IPS DF 6.9 (cell line): ENCODE measurements at regions not wholly inside any gene's neighbourhood (a gene's known extent, or its start where the extent isn't known, plus 50 kb on each side); places are given as distances from the start of the nearest gene placed in this dataset.

Experiments used
- DNase-seq: peaks from one replicate; pipeline ENCODE4 v3.0.0-alpha.2; 2013; ENCODE audit warnings: low read depth, low spot score
- H3K27ac ChIP-seq: one replicate; pipeline ENCODE4 v1.5.1; 2013; ENCODE audit warnings: low read length, control low read depth
- H3K27me3 ChIP-seq: 2 replicates; pipeline ENCODE4 v1.6.1; 2013; ENCODE audit warnings: mild to moderate bottlenecking, low read length; ENCODE audit not compliant: control insufficient read depth, insufficient read depth
- H3K36me3 ChIP-seq: 2 replicates; pipeline ENCODE4 v1.6.1; 2013; ENCODE audit warnings: low read length; ENCODE audit not compliant: control insufficient read depth, insufficient read depth
- H3K4me1 ChIP-seq: 2 replicates; pipeline ENCODE4 v1.6.1; 2013; ENCODE audit warnings: low read length; ENCODE audit not compliant: control insufficient read depth, insufficient read depth
- H3K4me3 ChIP-seq: 2 replicates; pipeline ENCODE4 v1.5.1; 2013; ENCODE audit warnings: mild to moderate bottlenecking, low read length
- H3K9me3 ChIP-seq: 2 replicates; pipeline ENCODE4 v1.6.1; 2013; ENCODE audit warnings: low read length, inconsistent platforms; ENCODE audit not compliant: control insufficient read depth, insufficient read depth
- WGBS: extraction: QIAGEN DNeasy Blood & Tissue Kit; methylation state at CpG from one replicate; pipeline ENCODE4 v1.1.7; 2013; ENCODE audit warnings: mixed read lengths, missing lambda C conversion rate; ENCODE audit not compliant: insufficient read length, insufficient coverage; 5-methylcytosine and 5-hydroxymethylcytosine counted together

DNA sequence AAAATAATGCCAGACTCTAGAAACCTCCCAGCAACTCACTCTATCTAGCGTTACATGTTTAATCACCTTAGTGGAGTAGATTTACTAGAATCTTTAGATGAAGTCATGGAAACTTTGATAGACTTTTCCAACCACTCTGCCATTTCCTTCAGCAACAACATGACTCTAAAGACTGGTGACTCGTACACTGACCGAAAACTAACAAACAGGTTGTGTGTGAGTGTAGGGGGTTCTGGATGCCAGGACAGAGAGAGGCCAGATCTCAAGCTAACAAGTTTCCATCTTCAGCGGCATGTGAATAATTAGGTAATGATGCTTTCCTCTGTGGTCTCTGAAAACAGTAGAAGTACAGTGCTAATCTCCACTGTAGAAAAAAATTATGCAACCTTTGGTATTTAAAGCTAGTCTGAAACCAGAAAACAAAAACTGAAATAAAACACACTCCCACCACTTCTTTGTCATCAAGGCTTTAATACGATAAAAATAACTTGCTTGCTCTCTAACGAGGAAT lies 286.4 kb downstream of the PRDM5 start:
- no peak overlapping the region for H3K4me3 ChIP-seq
- no peak for DNase-seq
- no peaks in the 10 kb centered on the region for H3K4me1 ChIP-seq
- no peaks in the 10 kb centered on the region for H3K27me3 ChIP-seq
- H3K36me3 ChIP-seq: no peaks in the 10 kb centered on the region
- WGBS: no CpG with 5 or more reads among the region's 6 CpGs
- no peaks in the 10 kb centered on the region for H3K9me3 ChIP-seq
- no peak overlapping the region for H3K27ac ChIP-seq

DNA sequence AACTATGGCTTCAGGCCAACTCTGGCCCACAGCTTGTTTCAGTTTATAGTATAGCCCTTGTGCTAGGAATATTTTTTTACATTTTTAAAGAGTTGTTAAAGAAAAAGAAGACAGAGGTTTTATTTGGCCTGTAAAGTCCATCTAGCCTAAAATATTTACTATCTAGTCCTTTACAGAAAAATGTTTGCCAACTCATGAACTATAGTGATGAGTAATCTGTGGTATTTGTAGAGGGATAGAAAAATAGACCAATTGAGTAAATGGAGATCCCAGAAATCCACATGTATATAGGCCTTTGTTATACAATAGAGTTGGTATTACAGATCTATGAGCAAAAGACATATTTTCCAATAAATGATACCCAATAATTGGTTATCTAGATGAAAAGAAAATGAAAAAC lies 288.7 kb downstream of the PRDM5 start:
- Histone ChIP-seq H3K4me1 (no peaks in the 10 kb centered on the region), H3K9me3 (no peaks in the 10 kb centered on the region), H3K27ac (no peak overlapping the region), H3K4me3 (no peak overlapping the region), H3K27me3 (no peaks in the 10 kb centered on the region), H3K36me3 (no peaks in the 10 kb centered on the region)
- DNase-seq: no peak

DNA sequence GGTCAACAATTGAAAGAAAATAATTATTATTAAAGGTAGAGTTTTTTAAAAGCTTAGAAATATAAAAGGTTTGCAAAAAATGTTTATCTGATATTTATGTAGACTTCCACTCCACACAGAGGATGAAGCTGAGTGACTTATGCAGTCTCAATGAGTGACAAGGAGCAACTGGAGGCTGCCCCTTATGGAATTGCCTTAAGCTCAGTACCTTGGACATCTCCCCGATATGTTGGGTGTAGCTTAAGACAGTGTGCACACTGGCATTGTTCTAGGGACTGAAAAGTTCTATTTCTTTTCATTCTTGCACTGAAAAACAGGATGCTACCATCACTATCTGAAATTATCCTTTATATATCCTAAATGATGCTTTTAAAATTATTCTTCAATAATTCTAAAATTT lies 292.1 kb downstream of the PRDM5 start:
- Histone ChIP-seq H3K9me3 (no peaks in the 10 kb centered on the region), H3K4me3 (no peak overlapping the region), H3K27ac (no peak overlapping the region), H3K36me3 (no peaks in the 10 kb centered on the region), H3K4me1 (no peaks in the 10 kb centered on the region), H3K27me3 (no peaks in the 10 kb centered on the region)
- no CpG with 5 or more reads among the region's 1 CpG for WGBS
- no peak for DNase-seq

- DNase-seq: no peak
- H3K4me3 ChIP-seq: no peak overlapping the region
- WGBS: no CpG with 5 or more reads among the region's 3 CpGs
These were observed 292.9 kb downstream of the PRDM5 start for GRCh38 chr4:120629546-120630108.

DNA sequence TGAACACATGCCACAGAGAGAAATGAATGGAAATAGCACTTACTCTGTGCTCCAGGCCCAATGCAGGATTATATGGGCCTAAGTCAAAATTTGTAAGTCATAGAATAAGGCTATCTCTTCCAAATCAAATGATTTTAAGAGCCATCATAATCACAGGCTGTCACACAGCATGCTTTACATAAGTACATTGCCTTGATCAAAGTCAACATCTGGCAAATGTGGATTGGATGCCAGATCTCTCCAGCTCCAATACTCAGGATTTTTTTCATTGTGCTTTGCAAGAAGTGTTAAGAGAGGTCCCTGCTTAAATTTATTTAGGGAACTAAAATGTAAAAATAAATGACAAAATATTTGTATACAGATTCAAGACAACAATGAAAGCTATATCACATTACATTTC lies 299.9 kb downstream of the PRDM5 start:
- Histone ChIP-seq H3K27me3 (no peaks in the 10 kb centered on the region), H3K36me3 (no peaks in the 10 kb centered on the region), H3K4me3 (no peak overlapping the region), H3K9me3 (no peaks in the 10 kb centered on the region), H3K4me1 (no peaks in the 10 kb centered on the region), H3K27ac (no peak overlapping the region)
- DNase-seq: no peak

More at GRCh38 chr4:120629546-120630108, 292.9 kb downstream of the PRDM5 start:
- Histone ChIP-seq H3K9me3 (no peaks in the 10 kb centered on the region), H3K4me1 (no peaks in the 10 kb centered on the region), H3K27ac (no peak overlapping the region), H3K27me3 (no peaks in the 10 kb centered on the region), H3K36me3 (no peaks in the 10 kb centered on the region)

GRCh38 chr4:120617171-120617570 lies 305.4 kb downstream of the PRDM5 start:
- Histone ChIP-seq H3K9me3 (no peaks in the 10 kb centered on the region), H3K27me3 (no peaks in the 10 kb centered on the region), H3K4me1 (no peaks in the 10 kb centered on the region), H3K4me3 (no peak overlapping the region), H3K27ac (no peak overlapping the region), H3K36me3 (no peaks in the 10 kb centered on the region)
- DNase-seq: no peak

GRCh38 chr4:120616041-120616440 lies 306.5 kb downstream of the PRDM5 start:
- no peak overlapping the region for H3K27ac ChIP-seq
- H3K36me3 ChIP-seq: no peaks in the 10 kb centered on the region
- no peaks in the 10 kb centered on the region for H3K4me1 ChIP-seq
- no peak overlapping the region for H3K4me3 ChIP-seq
- no peaks in the 10 kb centered on the region for H3K9me3 ChIP-seq
- no CpG with 5 or more reads among the region's 1 CpG for WGBS
- no peak for DNase-seq
- H3K27me3 ChIP-seq: no peaks in the 10 kb centered on the region

DNA sequence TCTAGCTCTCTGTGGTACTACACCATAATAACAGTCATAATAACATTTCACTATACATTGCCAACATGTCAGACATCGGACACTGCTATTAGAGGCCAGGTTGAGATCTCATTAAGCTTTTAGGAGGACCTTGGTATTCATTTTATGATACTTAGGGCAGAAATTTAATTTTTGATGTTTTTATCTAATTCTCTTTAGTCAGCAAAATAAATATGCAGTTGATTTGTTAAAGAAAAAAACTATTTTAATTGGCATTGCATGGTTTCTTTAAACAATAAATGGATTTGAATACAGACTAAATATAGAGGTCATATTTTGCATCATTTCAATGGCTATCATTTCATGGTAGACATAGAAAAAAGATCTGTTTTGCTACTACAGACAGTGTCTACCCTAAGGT lies 308.7 kb downstream of the PRDM5 start:
- no peaks in the 10 kb centered on the region for H3K4me1 ChIP-seq
- no CpG with 5 or more reads among the region's 1 CpG for WGBS
- H3K9me3 ChIP-seq: no peaks in the 10 kb centered on the region
- H3K27me3 ChIP-seq: no peaks in the 10 kb centered on the region
- no peak overlapping the region for H3K27ac ChIP-seq
- H3K4me3 ChIP-seq: no peak overlapping the region
- DNase-seq: no peak
- no peaks in the 10 kb centered on the region for H3K36me3 ChIP-seq

- WGBS: no CpG with 5 or more reads among the region's 1 CpG
- H3K27me3 ChIP-seq: no peaks in the 10 kb centered on the region
- no peak overlapping the region for H3K4me3 ChIP-seq
- no peaks in the 10 kb centered on the region for H3K4me1 ChIP-seq
- no peak for DNase-seq
- H3K9me3 ChIP-seq: no peaks in the 10 kb centered on the region
- no peak overlapping the region for H3K27ac ChIP-seq
- H3K36me3 ChIP-seq: no peaks in the 10 kb centered on the region
These were observed 311.4 kb downstream of the PRDM5 start for GRCh38 chr4:120611092-120611491.

- Histone ChIP-seq H3K4me1 (no peaks in the 10 kb centered on the region), H3K27ac (no peak overlapping the region), H3K27me3 (no peaks in the 10 kb centered on the region), H3K9me3 (no peaks in the 10 kb centered on the region), H3K36me3 (no peaks in the 10 kb centered on the region), H3K4me3 (no peak overlapping the region)
- DNase-seq: no peak
- no CpG with 5 or more reads among the region's 2 CpGs for WGBS
These were observed 331.5 kb downstream of the PRDM5 start for GRCh38 chr4:120591038-120591437.

DNA sequence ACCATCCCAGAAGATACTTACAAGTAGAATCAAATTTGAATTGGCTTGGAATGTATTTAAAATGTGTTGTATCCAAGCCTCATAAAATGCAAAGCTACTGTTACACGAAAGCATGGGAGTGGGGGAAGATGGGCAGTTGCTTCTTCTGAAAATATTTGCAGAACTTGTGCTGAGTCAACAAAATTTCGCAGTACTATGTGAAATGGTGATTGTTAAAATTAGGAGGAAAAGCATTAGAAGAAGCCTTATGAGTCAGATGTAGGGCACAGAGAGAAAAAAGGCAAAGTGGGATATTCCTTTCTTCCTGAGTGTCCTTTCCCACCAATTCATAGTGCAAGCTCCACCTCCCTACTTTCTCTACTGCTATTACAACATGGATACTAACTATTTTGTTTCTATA lies 332.7 kb downstream of the PRDM5 start:
- WGBS: no CpG with 5 or more reads among the region's 2 CpGs

More for the DNA sequence above, 332.7 kb downstream of the PRDM5 start:
- H3K36me3 ChIP-seq: no peaks in the 10 kb centered on the region
- H3K27me3 ChIP-seq: no peaks in the 10 kb centered on the region
- no peaks in the 10 kb centered on the region for H3K9me3 ChIP-seq
- no peak overlapping the region for H3K4me3 ChIP-seq
- no peak overlapping the region for H3K27ac ChIP-seq
- H3K4me1 ChIP-seq: no peaks in the 10 kb centered on the region
- no peak for DNase-seq
